IPS-18a (cell line): ENCODE measurements at regions not wholly inside any gene's neighbourhood (a gene's known extent, or its start where the extent isn't known, plus 50 kb on each side); places are given as distances from the start of the nearest gene placed in this dataset.
"Not testable (repeated sequence)": the region's sequence is repeated elsewhere in the genome, so short reads cannot be mapped to it uniquely, and the experiment has no call there.

Experiments
- H3K27ac ChIP-seq: one replicate; pipeline ENCODE4 v1.5.1; 2013; ENCODE audit warnings: low read length
- H3K27me3 ChIP-seq: one replicate; pipeline ENCODE4 v1.6.1; 2013; ENCODE audit warnings: mild to moderate bottlenecking, low read length; ENCODE audit not compliant: control insufficient read depth, insufficient read depth
- H3K36me3 ChIP-seq: one replicate; pipeline ENCODE4 v1.6.1; 2013; ENCODE audit warnings: low read depth, low read length; ENCODE audit not compliant: control insufficient read depth
- H3K4me1 ChIP-seq: one replicate; pipeline ENCODE4 v1.6.1; 2013; ENCODE audit warnings: low read depth, low read length; ENCODE audit not compliant: control insufficient read depth
- H3K4me3 ChIP-seq: one replicate; pipeline ENCODE4 v1.5.1; 2013; ENCODE audit warnings: low read length
- H3K9ac ChIP-seq: one replicate; pipeline ENCODE4 v1.6.1; 2013; ENCODE audit warnings: mild to moderate bottlenecking, low read length, moderate library complexity
- H3K9me3 ChIP-seq: one replicate; pipeline ENCODE4 v1.6.1; 2013; ENCODE audit warnings: low read depth, low read length; ENCODE audit not compliant: control insufficient read depth

- not testable (repeated sequence) for H3K36me3 ChIP-seq, H3K27me3 ChIP-seq, H3K9ac ChIP-seq, H3K4me3 ChIP-seq, H3K9me3 ChIP-seq, H3K27ac ChIP-seq, H3K4me1 ChIP-seq
Observed at GRCh38 chr7:35978816-35979640, 174.0 kb upstream of the EEPD1 start.

GRCh38 chr7:35982600-35982999, 170.5 kb upstream of the EEPD1 start:
- no peak overlapping the region for H3K9ac ChIP-seq
- H3K27me3 ChIP-seq: no peaks in the 10 kb centered on the region
- H3K4me1 ChIP-seq: peaks cover 12% of the 10 kb centered on the region
- no peak overlapping the region for H3K4me3 ChIP-seq
- H3K36me3 ChIP-seq: no peaks in the 10 kb centered on the region
- no peaks in the 10 kb centered on the region for H3K9me3 ChIP-seq
- H3K27ac ChIP-seq: no peak overlapping the region

- no peak overlapping the region for H3K27ac ChIP-seq
- H3K9ac ChIP-seq: no peak overlapping the region
- H3K36me3 ChIP-seq: no peaks in the 10 kb centered on the region
- no peak overlapping the region for H3K4me3 ChIP-seq
- H3K4me1 ChIP-seq: peaks cover 11% of the 10 kb centered on the region
- H3K9me3 ChIP-seq: no peaks in the 10 kb centered on the region
- H3K27me3 ChIP-seq: no peaks in the 10 kb centered on the region
Observed at GRCh38 chr7:35983626-35984025, 169.4 kb upstream of the EEPD1 start.

GRCh38 chr7:35985126-35985754, 167.8 kb upstream of the EEPD1 start:
- Histone ChIP-seq H3K27me3 (no peaks in the 10 kb centered on the region), H3K4me3 (no peak overlapping the region), H3K9me3 (no peaks in the 10 kb centered on the region), H3K9ac (no peak overlapping the region), H3K4me1 (peaks cover 2% of the 10 kb centered on the region), H3K27ac (no peak overlapping the region), H3K36me3 (no peaks in the 10 kb centered on the region)

- Histone ChIP-seq H3K4me1 (peaks cover 2% of the 10 kb centered on the region), H3K27ac (no peak overlapping the region), H3K36me3 (no peaks in the 10 kb centered on the region), H3K9ac (no peak overlapping the region), H3K9me3 (no peaks in the 10 kb centered on the region), H3K4me3 (no peak overlapping the region), H3K27me3 (no peaks in the 10 kb centered on the region)
Observed at GRCh38 chr7:35987016-35987415, 166.0 kb upstream of the EEPD1 start.

DNA sequence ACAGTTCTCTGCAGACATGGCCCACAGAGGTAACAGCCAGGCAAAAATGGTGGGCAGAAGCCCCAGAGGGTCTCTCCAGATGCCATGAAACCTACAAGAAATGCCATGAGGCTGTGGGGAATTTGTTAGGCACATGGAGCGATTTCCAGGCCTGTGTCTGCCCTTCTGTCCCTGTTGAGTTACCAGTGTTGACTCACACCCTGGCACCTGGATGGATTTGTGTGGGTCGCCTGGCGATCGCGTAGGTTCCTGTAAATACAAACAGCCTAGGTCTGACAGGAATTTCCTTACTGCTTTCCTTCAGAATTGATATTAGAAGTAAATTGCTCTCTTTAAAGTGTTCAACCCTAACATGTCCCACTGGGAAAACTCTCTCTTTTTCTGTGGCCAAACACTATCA, 164.9 kb upstream of the EEPD1 start:
- no peaks in the 10 kb centered on the region for H3K36me3 ChIP-seq
- no peak overlapping the region for H3K27ac ChIP-seq
- H3K9ac ChIP-seq: no peak overlapping the region
- H3K9me3 ChIP-seq: no peaks in the 10 kb centered on the region
- H3K4me1 ChIP-seq: peaks cover 2% of the 10 kb centered on the region
- H3K27me3 ChIP-seq: no peaks in the 10 kb centered on the region
- H3K4me3 ChIP-seq: no peak overlapping the region

DNA sequence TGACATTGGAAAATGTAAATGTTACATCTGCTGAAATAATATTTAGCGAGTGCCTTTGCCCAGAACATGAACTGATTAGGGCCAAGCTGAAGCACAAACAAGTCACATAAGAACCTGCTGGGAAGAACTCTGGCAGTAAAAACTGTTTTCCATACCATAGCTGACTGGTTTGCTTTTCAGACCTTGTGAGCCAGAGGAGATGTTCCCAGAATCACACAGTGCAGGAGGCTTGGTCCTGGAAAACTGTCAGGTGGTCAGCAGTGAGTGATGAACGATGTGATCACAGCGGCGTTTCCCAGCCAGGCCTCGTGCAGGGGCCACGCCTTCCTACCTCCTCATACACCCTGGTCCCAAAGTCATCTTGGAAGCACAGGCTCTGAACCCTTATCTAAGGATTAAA, 164.2 kb upstream of the EEPD1 start:
- H3K9ac ChIP-seq: no peak overlapping the region
- H3K9me3 ChIP-seq: no peaks in the 10 kb centered on the region
- no peak overlapping the region for H3K4me3 ChIP-seq
- no peak overlapping the region for H3K27ac ChIP-seq
- H3K36me3 ChIP-seq: no peaks in the 10 kb centered on the region
- peaks cover 2% of the 10 kb centered on the region for H3K4me1 ChIP-seq
- H3K27me3 ChIP-seq: no peaks in the 10 kb centered on the region

DNA sequence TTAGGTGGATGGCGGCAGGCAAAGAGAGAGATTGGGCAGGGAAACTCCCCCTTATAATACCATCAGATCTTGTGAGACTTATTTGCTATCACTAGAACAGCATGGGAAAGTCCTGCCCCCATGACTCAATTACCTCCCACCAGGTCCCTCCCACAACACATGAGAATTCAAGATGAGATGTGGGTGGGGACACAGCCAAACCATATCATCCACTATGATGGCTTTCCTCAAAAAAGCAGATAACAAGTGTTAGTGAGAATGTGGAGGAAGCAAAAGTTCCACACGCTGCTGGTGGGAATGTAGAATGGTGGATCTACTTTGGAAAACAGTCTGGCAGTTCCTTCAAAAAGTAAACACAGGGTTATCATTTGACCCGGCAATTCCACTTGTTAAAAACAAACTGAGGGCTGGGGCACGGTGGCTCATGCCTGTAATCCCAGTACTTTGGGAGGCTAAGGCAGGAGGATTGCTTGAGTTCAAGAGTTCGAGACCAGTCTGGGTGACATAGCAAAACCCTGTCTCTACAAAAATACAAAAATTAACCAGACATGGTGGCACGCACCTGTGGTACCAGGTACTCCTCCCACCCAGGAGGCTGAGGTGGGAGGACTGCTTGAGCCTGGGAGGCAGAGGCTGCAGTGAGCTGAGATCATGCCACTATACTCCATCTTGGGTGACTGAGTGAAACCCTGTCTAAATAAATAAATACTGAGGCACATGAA, 161.4 kb upstream of the EEPD1 start:
- Histone ChIP-seq H3K4me1 (no peaks in the 10 kb centered on the region), H3K27ac (no peak overlapping the region), H3K9me3 (no peaks in the 10 kb centered on the region), H3K9ac (no peak overlapping the region), H3K4me3 (no peak overlapping the region), H3K36me3 (no peaks in the 10 kb centered on the region), H3K27me3 (no peaks in the 10 kb centered on the region)

DNA sequence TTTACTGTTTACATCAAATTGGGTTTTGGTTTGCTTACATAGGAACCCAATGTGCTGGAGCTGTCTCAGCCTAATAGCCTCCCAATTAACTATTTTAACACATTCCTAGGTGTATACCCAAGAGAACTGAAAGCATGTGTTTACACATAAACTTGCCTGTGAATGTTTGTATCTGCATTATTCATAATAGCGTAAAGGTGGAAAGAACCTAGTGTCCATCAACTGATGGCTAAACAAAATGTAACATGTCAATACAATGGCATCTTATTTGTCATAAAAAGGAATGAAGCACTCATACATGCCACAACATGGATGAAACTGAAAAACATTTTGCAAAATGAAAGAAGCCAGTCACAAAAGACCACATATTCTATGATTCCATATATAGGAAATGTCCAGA, 160.6 kb upstream of the EEPD1 start:
- Histone ChIP-seq H3K27ac (no peak overlapping the region), H3K4me1 (no peaks in the 10 kb centered on the region), H3K4me3 (no peak overlapping the region), H3K27me3 (no peaks in the 10 kb centered on the region), H3K9me3 (no peaks in the 10 kb centered on the region), H3K36me3 (no peaks in the 10 kb centered on the region), H3K9ac (no peak overlapping the region)

DNA sequence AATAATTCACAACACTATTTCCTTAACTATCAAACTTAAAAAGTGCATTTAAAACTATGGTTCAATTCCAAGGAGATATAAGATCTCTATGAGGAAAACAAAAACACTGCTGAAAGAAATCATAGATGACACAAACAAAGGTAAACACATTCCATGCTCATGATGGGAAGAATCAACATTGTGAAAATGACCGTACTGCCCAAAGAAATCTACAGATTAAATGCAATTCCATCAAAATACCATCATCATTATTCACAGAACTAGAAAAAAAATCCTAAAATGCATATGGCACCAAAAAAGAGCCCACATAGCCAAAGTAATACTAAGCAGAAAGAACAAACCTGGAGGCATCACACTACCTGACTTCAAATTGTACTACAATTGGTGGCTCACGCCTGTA, 159.9 kb upstream of the EEPD1 start:
- H3K9ac ChIP-seq: no peak overlapping the region
- no peak overlapping the region for H3K27ac ChIP-seq
- no peak overlapping the region for H3K4me3 ChIP-seq
- H3K4me1 ChIP-seq: no peaks in the 10 kb centered on the region
- no peaks in the 10 kb centered on the region for H3K27me3 ChIP-seq
- H3K9me3 ChIP-seq: no peaks in the 10 kb centered on the region
- no peaks in the 10 kb centered on the region for H3K36me3 ChIP-seq

GRCh38 chr7:35993676-35994606, 159.1 kb upstream of the EEPD1 start:
- Histone ChIP-seq H3K27me3 (no peaks in the 10 kb centered on the region), H3K9ac (no peak overlapping the region), H3K9me3 (no peaks in the 10 kb centered on the region), H3K4me1 (no peaks in the 10 kb centered on the region), H3K27ac (no peak overlapping the region), H3K4me3 (no peak overlapping the region), H3K36me3 (no peaks in the 10 kb centered on the region)
